ENCODE measurements at regions not wholly inside any gene's neighbourhood (a gene's known extent, or its start where the extent isn't known, plus 50 kb on each side); places are given as distances from the start of the nearest gene placed in this dataset.

- H3K27ac Mint-ChIP-seq = no peak overlapping the region
- H3K36me3 Mint-ChIP-seq (ENCODE audit: low read depth) = no peaks in the 10 kb centered on the region
- no peak for DNase-seq
- H3K4me3 Mint-ChIP-seq = no peak overlapping the region
- peaks cover 34% of the 10 kb centered on the region for H3K4me1 Mint-ChIP-seq (ENCODE audit: low read depth)
- 0 out of 2 replicates have a peak, but pooled peaks cover 4% of the 10 kb centered on the region for H3K9me3 Mint-ChIP-seq
- no peak for TF ChIP-seq CTCF (IDR thresholded peaks at IDR 0.05)
- H3K27me3 Mint-ChIP-seq (ENCODE audit: insufficient read depth) = peaks cover 7% of the 10 kb centered on the region
Observed at GRCh38 chr3:94416768-94417167, 353.9 kb downstream of the NSUN3 start.

- Mint-ChIP-seq H3K4me3 (no peak overlapping the region), H3K27me3 (ENCODE audit: insufficient read depth) (peaks cover 7% of the 10 kb centered on the region), H3K4me1 (ENCODE audit: low read depth) (peaks cover 46% of the 10 kb centered on the region), H3K27ac (no peak overlapping the region), H3K9me3 (0 out of 2 replicates have a peak, but pooled peaks cover 4% of the 10 kb centered on the region), H3K36me3 (ENCODE audit: low read depth) (no peaks in the 10 kb centered on the region)
- TF ChIP-seq CTCF (IDR thresholded peaks at IDR 0.05) = no peak
- DNase-seq = no peak
Observed at GRCh38 chr3:94417963-94418455, 355.1 kb downstream of the NSUN3 start.

- Mint-ChIP-seq H3K9me3 (0 out of 2 replicates have a peak, but pooled peaks cover 4% of the 10 kb centered on the region), H3K4me3 (peak overlapping the region; percentile 13), H3K27ac (no peak overlapping the region)
Observed at GRCh38 chr3:94420931-94421330, 358.1 kb downstream of the NSUN3 start.

GRCh38 chr3:94423578-94423977, 360.7 kb downstream of the NSUN3 start:
- Mint-ChIP-seq H3K9me3 (peaks cover 8% of the 10 kb centered on the region; the same call in 1 of the 2 replicates), H3K4me3 (no peak overlapping the region), H3K4me1 (ENCODE audit: low read depth) (peaks cover 46% of the 10 kb centered on the region), H3K27ac (no peak overlapping the region), H3K27me3 (ENCODE audit: insufficient read depth) (peaks cover 3% of the 10 kb centered on the region), H3K36me3 (ENCODE audit: low read depth) (no peaks in the 10 kb centered on the region)
- DNase-seq = peak; percentile 46
- TF ChIP-seq CTCF (IDR thresholded peaks at IDR 0.05) = no peak

More at GRCh38 chr3:94420931-94421330, 358.1 kb downstream of the NSUN3 start:
- Mint-ChIP-seq H3K27me3 (ENCODE audit: insufficient read depth) (peaks cover 3% of the 10 kb centered on the region), H3K4me1 (ENCODE audit: low read depth) (peaks cover 46% of the 10 kb centered on the region), H3K36me3 (ENCODE audit: low read depth) (no peaks in the 10 kb centered on the region)
- no peak for TF ChIP-seq CTCF (IDR thresholded peaks at IDR 0.05)
- no peak for DNase-seq

- Mint-ChIP-seq H3K36me3 (ENCODE audit: low read depth) (no peaks in the 10 kb centered on the region), H3K9me3 (peaks cover 4% of the 10 kb centered on the region; the same call in 1 of the 2 replicates), H3K4me1 (ENCODE audit: low read depth) (peaks cover 10% of the 10 kb centered on the region), H3K27ac (no peak overlapping the region), H3K27me3 (ENCODE audit: insufficient read depth) (no peaks in the 10 kb centered on the region; the same call in 1 of the 2 replicates), H3K4me3 (no peak overlapping the region)
- no peak for TF ChIP-seq CTCF (IDR thresholded peaks at IDR 0.05)
- DNase-seq = no peak
Observed at GRCh38 chr3:94429517-94429916, 366.7 kb downstream of the NSUN3 start.

Measured in HFFc6 (cell line).